DMS153 treated with DMSO at 0.1 percent for 48 hours (cell line): ENCODE measurements at regions not wholly inside any gene's neighbourhood (a gene's known extent, or its start where the extent isn't known, plus 50 kb on each side); places are given as distances from the start of the nearest gene placed in this dataset.

ENCODE experiments used
- DNase-seq: peaks from one replicate; lab custom pipeline; 2025; ENCODE audit not compliant: unreplicated experiment; lab: John Stamatoyannopoulos, UW

GRCh38 chr2:81551040-81551634 is 1246.6 kb upstream of the LRRTM1 start:
- DNase-seq, result no peak

DNA sequence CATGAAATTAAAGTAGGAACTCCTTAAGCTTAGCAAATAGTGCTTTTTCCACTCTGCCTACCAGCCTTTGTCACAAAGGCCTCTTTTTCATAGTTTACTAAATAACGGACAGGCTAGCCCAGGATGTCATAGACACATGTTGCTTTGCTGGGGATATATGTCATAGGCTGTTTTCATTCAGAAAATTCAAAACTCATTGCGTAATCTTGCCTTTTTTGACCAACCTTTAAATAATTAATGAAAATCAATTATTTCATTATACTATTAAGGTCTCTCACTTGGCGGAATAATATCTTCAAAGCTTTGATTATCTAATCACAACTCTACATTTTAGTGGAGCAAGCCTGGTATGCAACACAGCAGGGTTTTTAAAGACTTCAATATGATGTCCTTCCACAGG is 1245.7 kb upstream of the LRRTM1 start:
- DNase-seq, result no peak

- no peak for DNase-seq
Measured at GRCh38 chr2:81549646-81550045, 1245.1 kb upstream of the LRRTM1 start.

GRCh38 chr2:81545626-81546025 is 1241.1 kb upstream of the LRRTM1 start:
- no peak for DNase-seq

DNA sequence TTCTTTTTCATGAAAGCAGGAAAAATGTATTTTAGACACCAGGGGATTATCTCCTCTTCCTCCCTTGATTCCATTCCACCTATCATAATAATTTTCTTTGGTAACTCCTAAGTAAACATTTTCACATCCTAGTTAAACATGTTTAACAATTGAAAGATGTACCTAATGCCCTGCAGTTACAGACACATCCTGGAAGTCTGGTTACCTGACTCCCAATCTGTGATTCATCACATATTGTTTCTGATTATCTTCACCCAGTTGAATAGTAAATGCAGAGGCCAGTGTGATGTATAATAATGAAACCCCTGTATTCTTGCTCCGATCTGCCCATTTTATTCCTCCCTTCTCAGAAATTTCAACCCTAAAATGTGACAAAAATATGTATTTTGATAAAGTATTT is 1237.6 kb upstream of the LRRTM1 start:
- no peak for DNase-seq

DNA sequence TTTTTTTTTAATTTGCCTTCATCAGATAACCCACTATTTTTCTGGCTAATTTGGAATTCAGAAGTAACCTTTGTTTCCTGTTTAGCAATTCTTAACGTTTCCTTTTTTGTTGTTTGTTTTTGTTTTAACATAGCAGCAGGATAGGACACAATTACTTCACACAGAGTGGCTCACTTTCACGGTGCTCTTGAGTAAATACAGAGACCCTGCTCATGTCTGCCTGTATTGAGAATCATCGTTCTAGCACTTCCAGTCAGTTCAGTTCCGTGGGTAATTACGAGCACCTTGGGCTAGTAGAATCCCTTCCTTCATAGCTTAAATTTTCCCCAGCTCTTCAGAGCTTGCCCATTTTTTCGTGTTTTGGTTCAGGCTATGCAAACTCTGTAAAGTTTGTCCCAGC is 1225.4 kb upstream of the LRRTM1 start:
- DNase-seq, result no peak

- DNase-seq, result no peak
Measured at GRCh38 chr2:81528852-81529480, 1224.4 kb upstream of the LRRTM1 start.

GRCh38 chr2:81523344-81523743 is 1218.8 kb upstream of the LRRTM1 start:
- DNase-seq, result no peak

DNA sequence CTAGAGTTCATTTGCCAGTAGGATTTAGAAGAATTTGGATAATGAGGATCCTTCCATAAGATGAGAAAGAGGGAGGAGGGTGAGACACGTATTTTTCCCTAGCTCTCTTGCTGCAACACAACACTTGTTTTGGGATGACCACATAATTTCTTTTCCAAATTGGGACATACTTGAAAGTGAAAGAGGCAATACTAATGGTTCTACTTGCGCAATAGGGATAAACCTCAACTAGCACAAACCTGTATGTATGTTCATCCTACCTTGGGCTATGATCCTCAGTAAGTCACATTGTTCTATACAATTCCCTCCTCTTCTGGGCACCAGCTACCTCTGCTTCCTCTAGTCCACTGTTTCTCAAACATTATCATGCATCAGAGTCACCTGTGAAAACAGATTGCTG is 1208.8 kb upstream of the LRRTM1 start:
- no peak for DNase-seq

GRCh38 chr2:81505586-81505985 is 1201.0 kb upstream of the LRRTM1 start:
- DNase-seq, result no peak

DNA sequence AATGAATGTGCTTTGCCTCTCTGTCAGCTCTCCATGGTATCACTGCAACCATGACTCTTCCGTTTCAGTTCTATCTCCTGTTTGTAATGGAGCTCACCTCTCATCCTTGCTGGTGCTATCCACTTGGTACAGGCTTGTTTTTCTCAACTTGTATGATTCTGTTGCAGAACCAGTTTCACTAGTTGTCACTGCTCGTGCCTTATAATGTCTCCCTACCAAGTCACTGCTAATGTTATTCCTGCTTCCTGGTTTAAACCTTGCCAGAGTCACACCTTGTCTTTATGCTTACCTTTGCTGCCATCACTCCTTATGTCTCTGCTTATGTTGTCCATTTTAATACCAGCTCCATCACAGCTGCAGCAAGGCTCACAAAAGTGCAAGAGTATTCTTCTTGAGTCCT is 1191.0 kb upstream of the LRRTM1 start:
- no peak for DNase-seq

GRCh38 chr2:81483254-81483653 is 1178.7 kb upstream of the LRRTM1 start:
- DNase-seq, result no peak

DNA sequence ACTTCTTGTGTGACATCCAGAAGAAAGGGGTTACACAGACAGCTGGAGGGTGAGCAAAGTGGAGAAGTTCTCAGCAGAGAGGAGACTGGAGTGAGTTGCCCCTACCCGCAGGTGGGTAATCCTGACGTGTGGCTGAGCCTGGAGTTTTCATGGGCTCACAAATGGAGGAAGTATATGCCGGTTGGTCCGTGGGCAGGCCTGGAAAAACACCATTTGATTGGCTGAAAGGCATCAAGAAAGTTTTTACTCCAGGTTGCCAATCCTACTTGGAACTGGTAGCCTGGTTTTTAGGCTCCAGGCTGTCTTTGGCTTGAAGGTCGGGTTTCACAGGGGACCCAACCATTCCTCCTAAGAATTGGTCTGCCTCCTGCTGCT is 1177.4 kb upstream of the LRRTM1 start:
- DNase-seq, result no peak

- no peak for DNase-seq
Measured at GRCh38 chr2:81481242-81481993, 1176.9 kb upstream of the LRRTM1 start.

GRCh38 chr2:81467096-81467495 is 1162.5 kb upstream of the LRRTM1 start:
- DNase-seq, result no peak

GRCh38 chr2:81462420-81462819 is 1157.9 kb upstream of the LRRTM1 start:
- no peak for DNase-seq

DNA sequence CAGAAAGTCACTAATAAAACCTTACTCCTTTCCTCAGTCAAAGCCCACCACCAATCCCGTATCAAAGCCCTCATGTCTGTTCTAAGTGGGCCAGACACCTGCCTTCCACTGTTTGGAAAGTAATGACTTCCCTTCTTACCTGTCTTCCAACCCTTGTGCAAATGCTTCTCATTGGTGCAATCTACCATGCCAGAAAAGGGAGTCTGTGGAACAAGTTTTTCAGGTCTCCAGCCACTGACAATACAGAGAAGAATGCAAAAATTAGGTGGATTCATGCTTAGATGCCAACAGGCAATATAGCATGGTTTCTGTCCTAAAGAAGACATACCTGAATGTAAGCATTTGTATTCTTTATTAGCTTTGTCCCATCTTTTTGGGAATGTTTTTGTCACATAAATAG is 1140.6 kb upstream of the LRRTM1 start:
- no peak for DNase-seq

DNA sequence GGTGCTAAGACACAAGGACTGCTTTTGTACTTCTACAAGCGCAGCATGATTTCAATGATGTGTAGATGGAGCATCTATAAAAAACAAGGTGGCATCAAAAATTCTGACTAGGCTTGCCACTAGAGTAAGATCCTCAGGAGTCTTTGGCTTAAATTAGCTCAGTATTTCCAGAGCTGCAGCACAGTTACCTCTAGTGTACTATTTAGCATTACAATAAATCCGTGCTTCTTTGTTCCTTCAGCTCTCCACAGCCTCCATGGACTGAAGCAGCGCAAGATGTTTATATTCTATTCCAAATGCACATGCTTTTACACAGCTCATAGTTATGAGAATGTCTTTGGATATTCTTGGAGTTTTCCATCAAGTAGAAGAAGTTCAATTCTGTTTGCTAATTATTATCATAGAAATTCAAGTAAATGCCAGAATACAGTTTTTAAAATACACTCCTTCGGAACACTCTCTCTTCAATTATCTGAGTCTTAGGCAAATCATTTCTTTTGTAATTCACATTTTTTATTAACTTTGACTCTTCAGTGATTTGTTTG is 1133.0 kb upstream of the LRRTM1 start:
- no peak for DNase-seq

DNA sequence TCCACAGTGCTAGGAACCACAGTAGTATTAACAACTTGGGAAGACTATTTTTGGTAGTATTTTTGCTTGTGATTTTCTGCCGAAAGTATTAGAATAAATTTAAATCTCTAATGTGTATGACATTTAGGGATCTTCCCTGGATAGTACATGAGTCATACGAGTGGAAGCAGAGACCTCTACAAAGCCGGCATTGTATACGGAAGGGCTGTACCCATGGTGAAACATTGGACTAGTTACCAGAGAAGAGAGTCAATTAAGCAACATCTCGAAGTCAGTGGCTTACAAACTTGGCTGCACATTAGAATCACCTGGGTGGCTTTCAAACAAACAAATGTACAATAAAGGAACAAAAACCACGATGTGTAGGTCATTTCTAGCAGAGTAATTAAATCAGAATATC is 1131.7 kb upstream of the LRRTM1 start:
- no peak for DNase-seq

DNA sequence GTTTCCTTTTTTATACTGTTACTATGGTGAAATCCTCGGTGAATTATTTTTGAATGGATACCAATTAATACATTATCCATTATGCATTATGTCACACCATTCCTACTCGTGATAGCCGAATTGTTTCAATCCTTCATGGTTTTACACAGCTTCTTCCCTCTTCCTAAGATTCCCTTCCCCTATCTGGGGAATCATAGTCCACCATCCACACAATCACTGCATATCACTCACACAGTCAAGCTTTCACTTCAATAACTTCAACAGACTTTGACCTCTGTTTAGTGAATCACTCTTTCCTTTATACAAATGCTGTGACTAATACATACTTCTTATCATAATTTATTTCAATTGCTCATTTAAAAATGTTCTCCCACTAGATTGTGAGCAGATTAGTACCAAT is 1108.1 kb upstream of the LRRTM1 start:
- DNase-seq, result no peak

- no peak for DNase-seq
Measured at GRCh38 chr2:81403508-81403907, 1099.0 kb upstream of the LRRTM1 start.

GRCh38 chr2:81396417-81397019 is 1092.0 kb upstream of the LRRTM1 start:
- DNase-seq, result no peak
